Peyer's patch (tissue), 4 donors: ENCODE measurements at regions not wholly inside any gene's neighbourhood (a gene's known extent, or its start where the extent isn't known, plus 50 kb on each side); places are given as distances from the start of the nearest gene placed in this dataset.

Experiments used
- POLR2A ChIP-seq, 2 donors: fragments of 450-650 bp; IDR thresholded peaks; one replicate each; pipeline ENCODE4 v1.5.1; 2017; ENCODE audit warnings: antibody characterized with exemption in 2 of 2, mild to moderate bottlenecking in 2 of 2, moderate library complexity in 2 of 2
- TF ChIP-seq, protein P1 (sequence below), 6 experiments: fragments of 450-650 bp in 4 of 6; fragments of 200-600 bp in 2 of 6; sonication (generic) in 1 of 6; IDR thresholded peaks; one replicate each; pipeline ENCODE4 v1.5.1; 2017 to 2019; ENCODE audit warnings: antibody characterized with exemption in 6 of 6, mild to moderate bottlenecking in 3 of 6, moderate library complexity in 1 of 6

DNA sequence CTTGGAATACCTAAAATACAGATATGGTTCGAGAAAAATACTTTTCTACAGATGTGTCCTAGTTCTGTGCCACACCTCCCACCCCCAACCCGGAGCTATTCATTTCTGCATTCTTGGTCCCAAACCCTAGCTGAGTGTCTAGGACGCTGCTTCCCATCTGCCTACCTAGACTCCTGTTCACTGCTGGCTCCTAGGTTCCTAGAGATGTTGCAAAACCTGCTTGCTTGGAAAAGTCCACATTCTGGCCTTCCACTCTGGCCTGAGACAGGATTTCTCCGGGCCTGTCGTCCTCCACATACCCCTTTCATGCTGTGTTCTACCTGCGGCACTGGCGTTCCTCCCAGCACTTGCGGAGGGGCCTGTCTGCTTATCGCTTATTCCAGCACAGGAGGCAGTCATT is 165.8 kb upstream of the CTTNBP2NL start:
- TF ChIP-seq, protein P1, sequence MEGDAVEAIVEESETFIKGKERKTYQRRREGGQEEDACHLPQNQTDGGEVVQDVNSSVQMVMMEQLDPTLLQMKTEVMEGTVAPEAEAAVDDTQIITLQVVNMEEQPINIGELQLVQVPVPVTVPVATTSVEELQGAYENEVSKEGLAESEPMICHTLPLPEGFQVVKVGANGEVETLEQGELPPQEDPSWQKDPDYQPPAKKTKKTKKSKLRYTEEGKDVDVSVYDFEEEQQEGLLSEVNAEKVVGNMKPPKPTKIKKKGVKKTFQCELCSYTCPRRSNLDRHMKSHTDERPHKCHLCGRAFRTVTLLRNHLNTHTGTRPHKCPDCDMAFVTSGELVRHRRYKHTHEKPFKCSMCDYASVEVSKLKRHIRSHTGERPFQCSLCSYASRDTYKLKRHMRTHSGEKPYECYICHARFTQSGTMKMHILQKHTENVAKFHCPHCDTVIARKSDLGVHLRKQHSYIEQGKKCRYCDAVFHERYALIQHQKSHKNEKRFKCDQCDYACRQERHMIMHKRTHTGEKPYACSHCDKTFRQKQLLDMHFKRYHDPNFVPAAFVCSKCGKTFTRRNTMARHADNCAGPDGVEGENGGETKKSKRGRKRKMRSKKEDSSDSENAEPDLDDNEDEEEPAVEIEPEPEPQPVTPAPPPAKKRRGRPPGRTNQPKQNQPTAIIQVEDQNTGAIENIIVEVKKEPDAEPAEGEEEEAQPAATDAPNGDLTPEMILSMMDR (IDR thresholded peaks at IDR 0.05): no peak
- TF ChIP-seq POLR2A (IDR thresholded peaks at IDR 0.05): no peak
